Smooth muscle cell (in vitro differentiated cells): ENCODE measurements at regions not wholly inside any gene's neighbourhood (a gene's known extent, or its start where the extent isn't known, plus 50 kb on each side); places are given as distances from the start of the nearest gene placed in this dataset.

Experiments
- DNase-seq: peaks from one replicate; lab custom pipeline; 2025; ENCODE audit not compliant: unreplicated experiment; lab: John Stamatoyannopoulos, UW
- H2AFZ ChIP-seq: fragments of 200-600 bp; sonication (generic); 2 replicates; pipeline ENCODE4 v1.6.0; 2016; ENCODE audit warnings: antibody characterized with exemption, low read depth, mild to moderate bottlenecking
- H3F3A ChIP-seq: fragments of 200-600 bp; sonication (generic); 2 replicates; pipeline ENCODE4 v1.6.0; 2017; ENCODE audit warnings: antibody characterized with exemption, low read depth
- H3K27ac ChIP-seq: fragments of 200-600 bp; sonication (generic); 2 replicates; pipeline ENCODE4 v1.5.1; 2016; ENCODE audit warnings: low read depth, mild to moderate bottlenecking
- H3K27me3 ChIP-seq: fragments of 200-600 bp; sonication (generic); 2 replicates; pipeline ENCODE4 v1.6.1; 2016; ENCODE audit warnings: low read depth, mild to moderate bottlenecking
- H3K36me3 ChIP-seq: fragments of 200-600 bp; sonication (generic); 2 replicates; pipeline ENCODE4 v1.5.1; 2016; ENCODE audit warnings: low read depth
- H3K4me1 ChIP-seq: fragments of 200-600 bp; sonication (generic); 2 replicates; pipeline ENCODE4 v1.5.1; 2016; ENCODE audit warnings: low read depth
- H3K4me2 ChIP-seq: fragments of 200-600 bp; sonication (generic); 2 replicates; pipeline ENCODE4 v1.6.0; 2016; ENCODE audit warnings: mild to moderate bottlenecking
- H3K4me3 ChIP-seq: fragments of 200-600 bp; sonication (generic); 2 replicates; pipeline ENCODE4 v1.5.1; 2016; ENCODE audit warnings: mild to moderate bottlenecking
- H3K79me2 ChIP-seq: fragments of 200-600 bp; sonication (generic); 2 replicates; pipeline ENCODE4 v1.6.0; 2016; ENCODE audit warnings: low read depth, mild to moderate bottlenecking
- H3K9ac ChIP-seq: fragments of 200-600 bp; sonication (generic); 2 replicates; pipeline ENCODE4 v1.6.0; 2016; ENCODE audit warnings: low read depth
- H3K9me3 ChIP-seq: fragments of 200-600 bp; sonication (generic); replicated peaks from 2 replicates; pipeline ENCODE4 v1.5.1; 2016; ENCODE audit warnings: low read depth
- H4K20me1 ChIP-seq: fragments of 200-600 bp; sonication (generic); 2 replicates; pipeline ENCODE4 v1.6.0; 2016; ENCODE audit warnings: low read depth
- WGBS: methylation state at CpG from one replicate; pipeline ENCODE4 v1.1.7; 2016; ENCODE audit warnings: low lambda C conversion rate; 5-methylcytosine and 5-hydroxymethylcytosine counted together
- TF ChIP-seq, protein P1 (sequence below): fragments of 200-600 bp; sonication (generic); IDR thresholded peaks from 2 replicates; pipeline ENCODE4 v1.5.1; 2017; ENCODE audit warnings: borderline replicate concordance, mild to moderate bottlenecking, antibody characterized with exemption; ENCODE audit not compliant: insufficient read depth, poor library complexity, severe bottlenecking

GRCh38 chr3:95218484-95218883 lies 1155.6 kb downstream of the NSUN3 start:
- no peak overlapping the region for H3K27ac ChIP-seq
- no peak for DNase-seq
- WGBS: 82% methylated on average over 1 of the region's 1 CpG
- no peaks in the 10 kb centered on the region for H3K4me1 ChIP-seq
- H3K9me3 ChIP-seq: peaks cover 9% of the 10 kb centered on the region
- TF ChIP-seq, protein P1, sequence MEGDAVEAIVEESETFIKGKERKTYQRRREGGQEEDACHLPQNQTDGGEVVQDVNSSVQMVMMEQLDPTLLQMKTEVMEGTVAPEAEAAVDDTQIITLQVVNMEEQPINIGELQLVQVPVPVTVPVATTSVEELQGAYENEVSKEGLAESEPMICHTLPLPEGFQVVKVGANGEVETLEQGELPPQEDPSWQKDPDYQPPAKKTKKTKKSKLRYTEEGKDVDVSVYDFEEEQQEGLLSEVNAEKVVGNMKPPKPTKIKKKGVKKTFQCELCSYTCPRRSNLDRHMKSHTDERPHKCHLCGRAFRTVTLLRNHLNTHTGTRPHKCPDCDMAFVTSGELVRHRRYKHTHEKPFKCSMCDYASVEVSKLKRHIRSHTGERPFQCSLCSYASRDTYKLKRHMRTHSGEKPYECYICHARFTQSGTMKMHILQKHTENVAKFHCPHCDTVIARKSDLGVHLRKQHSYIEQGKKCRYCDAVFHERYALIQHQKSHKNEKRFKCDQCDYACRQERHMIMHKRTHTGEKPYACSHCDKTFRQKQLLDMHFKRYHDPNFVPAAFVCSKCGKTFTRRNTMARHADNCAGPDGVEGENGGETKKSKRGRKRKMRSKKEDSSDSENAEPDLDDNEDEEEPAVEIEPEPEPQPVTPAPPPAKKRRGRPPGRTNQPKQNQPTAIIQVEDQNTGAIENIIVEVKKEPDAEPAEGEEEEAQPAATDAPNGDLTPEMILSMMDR: no peak
- H2AFZ ChIP-seq: no peak overlapping the region
- H3K9ac ChIP-seq: no peak overlapping the region
- H3F3A ChIP-seq: no peaks in the 10 kb centered on the region
- H3K4me2 ChIP-seq: no peak overlapping the region
- no peaks in the 10 kb centered on the region for H3K27me3 ChIP-seq
- no peaks in the 10 kb centered on the region for H3K79me2 ChIP-seq
- no peaks in the 10 kb centered on the region for H4K20me1 ChIP-seq
- H3K4me3 ChIP-seq: no peak overlapping the region
- no peaks in the 10 kb centered on the region for H3K36me3 ChIP-seq

DNA sequence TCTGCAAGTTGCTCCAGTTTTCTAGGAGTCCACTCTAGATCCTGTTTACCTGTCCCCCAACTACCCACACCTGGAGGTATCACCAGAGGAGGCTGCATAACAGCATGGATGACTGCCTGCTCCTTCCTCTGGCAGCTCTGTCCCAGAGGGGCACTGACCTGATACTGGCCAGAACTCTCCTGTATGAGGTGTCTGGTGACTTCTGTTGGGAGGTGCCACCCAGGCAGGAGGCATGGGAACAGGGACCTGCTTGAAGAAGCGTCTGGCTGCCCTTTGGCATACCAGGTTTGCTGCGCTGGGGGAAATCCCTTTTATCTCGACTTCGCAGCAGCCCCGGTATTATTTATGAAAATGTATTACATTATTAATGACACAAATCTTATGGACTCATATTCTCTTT lies 1163.6 kb downstream of the NSUN3 start:
- Histone ChIP-seq H2AFZ (no peak overlapping the region), H3K9me3 (no peaks in the 10 kb centered on the region), H3K9ac (no peak overlapping the region), H3F3A (no peaks in the 10 kb centered on the region), H3K4me1 (no peaks in the 10 kb centered on the region), H3K27me3 (no peaks in the 10 kb centered on the region), H4K20me1 (no peaks in the 10 kb centered on the region), H3K27ac (no peak overlapping the region), H3K4me3 (no peak overlapping the region), H3K79me2 (no peaks in the 10 kb centered on the region), H3K4me2 (no peak overlapping the region), H3K36me3 (no peaks in the 10 kb centered on the region)
- WGBS: 85% methylated on average over 5 of the region's 5 CpGs
- TF ChIP-seq, protein P1: no peak
- DNase-seq: no peak

- no peaks in the 10 kb centered on the region for H3K27me3 ChIP-seq
- no peaks in the 10 kb centered on the region for H3K36me3 ChIP-seq
- no peak overlapping the region for H2AFZ ChIP-seq
- no peaks in the 10 kb centered on the region for H3K79me2 ChIP-seq
- no peak overlapping the region for H3K4me2 ChIP-seq
- 93% methylated on average over 4 of the region's 4 CpGs for WGBS
- H3K27ac ChIP-seq: no peak overlapping the region
- no peak overlapping the region for H3K9ac ChIP-seq
- no peaks in the 10 kb centered on the region for H3F3A ChIP-seq
- H4K20me1 ChIP-seq: no peaks in the 10 kb centered on the region
- TF ChIP-seq, protein P1: no peak
- H3K9me3 ChIP-seq: no peaks in the 10 kb centered on the region
- no peak overlapping the region for H3K4me3 ChIP-seq
- DNase-seq: no peak
- no peaks in the 10 kb centered on the region for H3K4me1 ChIP-seq
These were observed 1164.2 kb downstream of the NSUN3 start for GRCh38 chr3:95227092-95227491.

- Histone ChIP-seq H3K79me2 (no peaks in the 10 kb centered on the region), H3K27ac (no peak overlapping the region), H3K9ac (no peak overlapping the region), H3K27me3 (no peaks in the 10 kb centered on the region), H2AFZ (no peak overlapping the region), H3K36me3 (no peaks in the 10 kb centered on the region), H3K4me2 (no peak overlapping the region), H3K4me3 (no peak overlapping the region), H3K9me3 (no peaks in the 10 kb centered on the region), H3F3A (no peaks in the 10 kb centered on the region), H3K4me1 (no peaks in the 10 kb centered on the region), H4K20me1 (no peaks in the 10 kb centered on the region)
- TF ChIP-seq, protein P1: no peak
- no peak for DNase-seq
- 89% methylated on average over 7 of the region's 7 CpGs for WGBS
These were observed 1165.6 kb downstream of the NSUN3 start for GRCh38 chr3:95228416-95228815.
